H1 (cell line): ENCODE measurements at regions not wholly inside any gene's neighbourhood (a gene's known extent, or its start where the extent isn't known, plus 50 kb on each side); places are given as distances from the start of the nearest gene placed in this dataset.

Experiments
- CTCF ChIA-PET: fragments of 300-600 bp; sonication (Branson Sonifier 250); formaldehyde crosslinking; loops from one replicate; lab custom pipeline; 2021; ENCODE audit not compliant: partially characterized antibody; lab: Charles Lee
- POLR2A ChIA-PET: fragments of 300-600 bp; sonication (Branson Sonifier 250); formaldehyde crosslinking; loops from one replicate; lab custom pipeline; 2021; ENCODE audit warnings: inconsistent platforms; ENCODE audit not compliant: partially characterized antibody; lab: Charles Lee
- DNase-seq, 2 experiments: peaks; one replicate each; pipeline versions ENCODE4 v3.0.0 to v3.0.0-alpha.2; 2010 to 2022; ENCODE audit warnings: low spot score in 2 of 2, low read depth in 1 of 2, mixed read lengths in 1 of 2
- FAIRE-seq: peaks from 2 replicates; lab custom pipeline; 2011; peaks lifted over from hg19 to GRCh38; lab: Jason Lieb, UNC
- H2AFZ ChIP-seq: 2 replicates; pipeline ENCODE4 v1.8.1; 2012; ENCODE audit warnings: low read length, inconsistent platforms
- H2AK5ac ChIP-seq: 2 replicates; pipeline ENCODE4 v1.6.1; 2013; ENCODE audit warnings: low read depth, low read length
- H2BK120ac ChIP-seq: replicated peaks from 2 replicates; pipeline ENCODE3; 2013; ENCODE audit warnings: low read depth, low read length, inconsistent platforms
- H2BK12ac ChIP-seq: 2 replicates; pipeline ENCODE4 v1.6.1; 2013; ENCODE audit warnings: low read depth, low read length
- H2BK15ac ChIP-seq: 2 replicates; pipeline ENCODE4 v1.6.1; 2013; ENCODE audit warnings: low read length
- H2BK20ac ChIP-seq: 2 replicates; pipeline ENCODE4 v1.6.1; 2013; ENCODE audit warnings: low read length
- H2BK5ac ChIP-seq: 2 replicates; pipeline ENCODE4 v1.6.1; 2013; ENCODE audit warnings: low read depth, low read length
- H3K14ac ChIP-seq: 2 replicates; pipeline ENCODE4 v1.6.1; 2013; ENCODE audit warnings: inconsistent platforms; ENCODE audit not compliant: insufficient read length
- H3K18ac ChIP-seq: 2 replicates; pipeline ENCODE4 v1.6.1; 2013; ENCODE audit warnings: low read length; ENCODE audit errors: extremely low read depth
- H3K23ac ChIP-seq: 2 replicates; pipeline ENCODE4 v1.6.1; 2013; ENCODE audit warnings: inconsistent platforms; ENCODE audit not compliant: insufficient read length
- H3K23me2 ChIP-seq: 2 replicates; pipeline ENCODE4 v1.6.1; 2013; ENCODE audit warnings: low read depth, low read length
- H3K27ac ChIP-seq: 2 replicates; pipeline ENCODE4 v1.6.1; 2011; ENCODE audit warnings: low read depth, low read length, inconsistent platforms
- H3K27me3 ChIP-seq, 4 experiments: replicated peaks in 1 of 4; 1 replicate in 1 of 4; 2 replicates in 3 of 4; pipeline versions ENCODE4 v1.6.1 to v1.8.1; 2011 to 2013; ENCODE audit warnings: low read length in 3 of 4, mild to moderate bottlenecking in 3 of 4, inconsistent platforms in 2 of 4, mixed read lengths in 2 of 4, moderate library complexity in 1 of 4; ENCODE audit not compliant: control insufficient read depth in 3 of 4, insufficient read depth in 3 of 4; ENCODE audit errors: extremely low read depth in 1 of 4
- H3K36me3 ChIP-seq, 4 experiments: 2 replicates each; pipeline versions ENCODE4 v1.6.1 to v1.8.1; 2011 to 2013; ENCODE audit warnings: mild to moderate bottlenecking in 4 of 4, low read length in 3 of 4, moderate library complexity in 2 of 4, control low read depth in 1 of 4, inconsistent platforms in 1 of 4; ENCODE audit not compliant: insufficient read depth in 4 of 4, control insufficient read depth in 2 of 4
- H3K4ac ChIP-seq: replicated peaks from 2 replicates; pipeline ENCODE3; 2013; ENCODE audit warnings: low read length, low read depth, mixed read lengths, inconsistent platforms; ENCODE audit not compliant: insufficient read length
- H3K4me1 ChIP-seq, 4 experiments: replicated peaks in 1 of 4; 1 replicate in 1 of 4; 2 replicates in 3 of 4; pipeline versions ENCODE4 v1.6.1 to v1.8.1; 2011 to 2013; ENCODE audit warnings: low read length in 3 of 4, inconsistent platforms in 2 of 4, mixed read lengths in 1 of 4; ENCODE audit not compliant: insufficient read depth in 4 of 4, control insufficient read depth in 3 of 4
- H3K4me2 ChIP-seq, 2 experiments: 2 replicates each; pipeline versions ENCODE4 v1.6.1 to v1.8.1; 2011 to 2013; ENCODE audit warnings: low read depth in 2 of 2, low read length in 2 of 2, control low read depth in 1 of 2, inconsistent platforms in 1 of 2, mild to moderate bottlenecking in 1 of 2; ENCODE audit not compliant: insufficient read depth in 1 of 2
- H3K4me3 ChIP-seq, 4 experiments: fragments of 200-600, 300-600 bp in 1 of 4; sonication (generic), shearing (Covaris generic), sonication (Bioruptor Twin) in 1 of 4; 2 replicates each; pipeline versions ENCODE4 v1.5.1 to v1.8.1; 2011 to 2016; ENCODE audit warnings: low read length in 4 of 4, low read depth in 3 of 4, control low read depth in 2 of 4, inconsistent platforms in 2 of 4, mild to moderate bottlenecking in 2 of 4, mixed read lengths in 1 of 4, moderate library complexity in 1 of 4; ENCODE audit not compliant: insufficient read depth in 2 of 4; ENCODE audit errors: extremely low read depth in 1 of 4
- H3K56ac ChIP-seq: replicated peaks from 2 replicates; pipeline ENCODE3; 2013; ENCODE audit warnings: low read depth, mild to moderate bottlenecking, mixed read lengths, low read length, inconsistent platforms; ENCODE audit not compliant: insufficient read length
- H3K79me1 ChIP-seq: 2 replicates; pipeline ENCODE4 v1.6.1; 2013; ENCODE audit warnings: low read depth, low read length, control low read depth
- H3K79me2 ChIP-seq, 2 experiments: 2 replicates each; pipeline versions ENCODE4 v1.6.1 to v1.8.1; 2012 to 2013; ENCODE audit warnings: low read length in 2 of 2, mild to moderate bottlenecking in 2 of 2, inconsistent platforms in 1 of 2; ENCODE audit not compliant: insufficient read depth in 2 of 2, control insufficient read depth in 1 of 2
- H3K9ac ChIP-seq, 4 experiments: replicated peaks in 1 of 4; 1 replicate in 1 of 4; 2 replicates in 3 of 4; pipeline versions ENCODE4 v1.6.1 to v1.8.1; 2011 to 2013; ENCODE audit warnings: low read depth in 3 of 4, low read length in 3 of 4, control low read depth in 2 of 4, mild to moderate bottlenecking in 2 of 4, moderate library complexity in 2 of 4, inconsistent platforms in 1 of 4; ENCODE audit errors: extremely low read depth in 1 of 4
- H3K9me3 ChIP-seq, 2 experiments: 2 replicates each; pipeline versions ENCODE4 v1.6.1 to v1.8.1; 2012 to 2013; ENCODE audit warnings: mild to moderate bottlenecking in 2 of 2, moderate library complexity in 2 of 2, control low read depth in 1 of 2, inconsistent platforms in 1 of 2, low read depth in 1 of 2, low read length in 1 of 2, mixed read lengths in 1 of 2; ENCODE audit not compliant: insufficient read depth in 2 of 2
- H4K20me1 ChIP-seq, 2 experiments: replicated peaks in 1 of 2; 2 replicates each; pipeline versions ENCODE3 to v1.8.1; 2011 to 2013; ENCODE audit warnings: inconsistent platforms in 2 of 2, low read length in 2 of 2, mild to moderate bottlenecking in 1 of 2; ENCODE audit not compliant: insufficient read depth in 2 of 2, control insufficient read depth in 1 of 2
- H4K5ac ChIP-seq: 2 replicates; pipeline ENCODE4 v1.6.1; 2013; ENCODE audit warnings: low read length, low read depth, mixed read lengths, inconsistent platforms; ENCODE audit not compliant: insufficient read length
- H4K8ac ChIP-seq: 2 replicates; pipeline ENCODE4 v1.8.0; 2013; ENCODE audit warnings: mild to moderate bottlenecking, moderate library complexity, low read length, inconsistent platforms; ENCODE audit not compliant: insufficient read depth; ENCODE audit errors: extremely low read depth
- H4K91ac ChIP-seq: replicated peaks from 2 replicates; pipeline ENCODE3; 2013; ENCODE audit warnings: low read length, mixed read lengths, inconsistent platforms; ENCODE audit not compliant: insufficient read length
- BCL11A ChIP-seq, 2 experiments: IDR thresholded peaks; one replicate each; pipeline ENCODE4 v1.6.1; 2011; ENCODE audit warnings: low read depth in 2 of 2, low read length in 2 of 2, mild to moderate bottlenecking in 2 of 2
- BRCA1 ChIP-seq: IDR thresholded peaks from 2 replicates; pipeline ENCODE4 v1.6.1; 2012; ENCODE audit warnings: low read depth, low read length, improper control_type of control experiment
- GABPA ChIP-seq: IDR thresholded peaks from 2 replicates; pipeline ENCODE4 v1.6.1; 2011; ENCODE audit warnings: mild to moderate bottlenecking, low read length, moderate library complexity, borderline replicate concordance; ENCODE audit not compliant: insufficient read depth
- KDM4A ChIP-seq: IDR thresholded peaks from one replicate; pipeline ENCODE4 v1.7.1; 2012; ENCODE audit warnings: low read depth, mild to moderate bottlenecking, moderate library complexity, low read length, inconsistent platforms; ENCODE audit not compliant: severe bottlenecking
- NANOG ChIP-seq: IDR thresholded peaks from 2 replicates; pipeline ENCODE4 v1.6.1; 2011; ENCODE audit warnings: low read length, low read depth, mild to moderate bottlenecking, inconsistent platforms; ENCODE audit not compliant: insufficient read depth, poor library complexity, severe bottlenecking
- POU5F1 ChIP-seq: IDR thresholded peaks from 2 replicates; pipeline ENCODE4 v1.6.1; 2011; ENCODE audit warnings: low read depth, mild to moderate bottlenecking, low read length, moderate library complexity
- SIRT6 ChIP-seq: IDR thresholded peaks from one replicate; pipeline ENCODE4 v1.7.1; 2012; ENCODE audit warnings: low read length, inconsistent platforms
- SUZ12 ChIP-seq: fragments of 200-600 bp; sonication (generic); IDR thresholded peaks from 2 replicates; pipeline ENCODE4 v1.6.1; 2012; ENCODE audit warnings: mild to moderate bottlenecking, inconsistent platforms, low read length, moderate library complexity, mixed read lengths
- TBP ChIP-seq: IDR thresholded peaks from 2 replicates; pipeline ENCODE4 v1.6.1; 2011; ENCODE audit warnings: low read depth, low read length, improper control_type of control experiment
- TCF12 ChIP-seq: IDR thresholded peaks from 2 replicates; pipeline ENCODE4 v1.6.1; 2011; ENCODE audit warnings: low read depth, mild to moderate bottlenecking, low read length
- YY1 ChIP-seq: IDR thresholded peaks from 2 replicates; pipeline ENCODE4 v1.6.1; 2011; ENCODE audit warnings: low read depth, mild to moderate bottlenecking, low read length
- WGBS, 2 experiments: shearing (Covaris generic) in 1 of 2; methylation state at CpG; one replicate each; pipeline versions ENCODE4 v1.1.6 to v1.1.7; 2013 to 2015; ENCODE audit warnings: low lambda C conversion rate in 2 of 2, mixed read lengths in 2 of 2, inconsistent platforms in 1 of 2, low coverage in 1 of 2, missing lambda C conversion rate in 1 of 2; ENCODE audit not compliant: insufficient replicate concordance in 2 of 2, insufficient coverage in 1 of 2, insufficient read length in 1 of 2; ENCODE audit errors: extremely low coverage in 1 of 2, missing lambda C conversion rate in 1 of 2; 5-methylcytosine and 5-hydroxymethylcytosine counted together

DNA sequence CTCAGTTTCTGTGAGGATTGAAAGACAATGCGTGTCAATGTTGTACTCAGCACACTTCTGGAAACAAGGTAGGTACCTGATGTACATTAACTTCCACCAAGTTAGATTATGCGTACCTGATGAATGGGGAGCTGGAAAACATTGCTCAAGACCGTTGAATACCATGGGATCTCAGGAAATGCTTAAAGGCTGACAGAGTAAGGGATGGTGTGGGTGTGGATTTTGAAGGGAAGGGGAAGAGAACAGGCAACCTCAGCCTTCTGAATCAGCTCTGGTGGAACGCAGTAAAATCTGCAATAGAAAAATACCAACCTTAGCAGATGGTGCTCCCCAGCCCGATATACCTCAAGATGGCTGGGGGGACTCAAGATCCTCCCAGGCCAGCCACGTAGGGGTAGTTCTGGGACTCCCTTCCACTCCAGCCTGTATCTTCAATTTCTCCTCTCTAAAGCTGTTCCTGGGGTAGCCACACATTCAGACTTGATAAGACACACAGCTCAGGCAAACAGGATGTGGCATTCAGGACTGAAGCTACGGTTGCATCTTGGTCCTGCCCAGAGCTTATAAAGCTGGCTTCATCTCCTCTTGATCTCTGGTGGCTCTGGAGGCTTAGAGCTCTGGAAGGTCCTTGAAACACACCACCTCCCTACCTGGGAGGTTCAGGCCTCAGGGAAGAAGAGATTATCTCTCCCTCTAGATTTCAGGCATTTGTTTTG is 111.8 kb downstream of the CTNND1 start:
- Histone ChIP-seq H3K27me3 (no peaks in the 10 kb centered on the region; a peak in 1 of 7 replicates), H3K36me3 (no peaks in the 10 kb centered on the region), H2AFZ (0 out of 2 replicates have a peak overlapping the region, but pooled peaks have one; percentile 46), H3K9me3 (no peaks in the 10 kb centered on the region), H2AK5ac (no peak overlapping the region), H2BK120ac (no peak overlapping the region), H3K23ac (no peak overlapping the region), H3K79me2 (no peaks in the 10 kb centered on the region), H2BK12ac (peak overlapping the region; percentile 54; the same call in 1 of the 2 replicates), H3K56ac (no peak overlapping the region), H3K23me2 (no peaks in the 10 kb centered on the region), H3K27ac (no peak overlapping the region), H3K18ac (no peak overlapping the region), H3K4ac (no peak overlapping the region), H2BK15ac (peak overlapping the region; percentile 33; the same call in 1 of the 2 replicates), H3K9ac (no peak overlapping the region), H3K14ac (peak overlapping the region; percentile 27), H3K79me1 (no peaks in the 10 kb centered on the region), H4K20me1 (no peaks in the 10 kb centered on the region), H4K8ac (no peak overlapping the region), H2BK20ac (no peak overlapping the region; the same call in 1 of the 2 replicates), H3K4me3 (no peak overlapping the region), H2BK5ac (no peak overlapping the region), H4K91ac (no peak overlapping the region), H3K4me1 (peaks cover 0 to 7% (median 2%) of the 10 kb centered on the region in 4 experiments; a peak in 5 of 7 replicates), H4K5ac (no peak overlapping the region), H3K4me2 (no peak overlapping the region)
- POLR2A ChIA-PET, result interaction anchor here (0.8 kb wide), 1 partner anchor 67 kb away, joined by 3 read pairs; no protein-coding TSS in a partner anchor
- CTCF ChIA-PET, result interaction anchor here (0.8 to 1.5 kb wide), 2 partner anchors 27 to 40 kb away, joined by 3 to 4 read pairs; no protein-coding TSS in a partner anchor
- 90% methylated on average over 7 of the region's 7 CpGs; no CpG with 5 or more reads in 1 of the 2 experiments for WGBS, 2 experiments
- DNase-seq (no peak), FAIRE-seq (no peak)
- TF ChIP-seq BRCA1 (no peak), YY1 (no peak), NANOG (no peak), GABPA (no peak), SIRT6 (no peak), BCL11A (IDR thresholded peaks at IDR 0.05; ENCODE audit: low read depth in 2 of 2, low read length in 2 of 2) (no peak), TCF12 (no peak), KDM4A (no peak), POU5F1 (no peak), TBP (no peak), SUZ12 (no peak)
